ENCODE measurements at regions not wholly inside any gene's neighbourhood (a gene's known extent, or its start where the extent isn't known, plus 50 kb on each side); places are given as distances from the start of the nearest gene placed in this dataset.

GRCh38 chr10:29102233-29102632, 186.6 kb upstream of the LYZL1 start:
- Histone ChIP-seq H3K4me3 (ENCODE audit: extremely low read depth, insufficient read depth, low read length, poor library complexity, severe bottlenecking) (no peak overlapping the region), H3K36me3 (ENCODE audit: control insufficient read depth, insufficient read depth, low read length) (no peaks in the 10 kb centered on the region), H3K4me1 (ENCODE audit: control insufficient read depth, insufficient read depth, low read length, poor library complexity, severe bottlenecking) (peaks cover 33% of the 10 kb centered on the region), H3K9me3 (ENCODE audit: control insufficient read depth, low read length) (peaks cover 21% of the 10 kb centered on the region), H3K27ac (ENCODE audit: low read depth, low read length, severe bottlenecking) (peak overlapping the region; percentile 75)
- WGBS, 2 experiments (ENCODE audit: insufficient coverage in 2 of 2): 56 to 90% methylated on average over 2 of the region's 4 CpGs

- 100% methylated on average over 2 of the region's 3 CpGs; no CpG with 5 or more reads in 1 of the 2 experiments for WGBS, 2 experiments (ENCODE audit: insufficient coverage in 2 of 2)
- Histone ChIP-seq H3K36me3 (ENCODE audit: control insufficient read depth, insufficient read depth, low read length) (no peaks in the 10 kb centered on the region), H3K4me3 (ENCODE audit: extremely low read depth, insufficient read depth, low read length, poor library complexity, severe bottlenecking) (no peak overlapping the region), H3K27ac (ENCODE audit: low read depth, low read length, severe bottlenecking) (peak overlapping the region; percentile 75), H3K9me3 (ENCODE audit: control insufficient read depth, low read length) (peaks cover 21% of the 10 kb centered on the region), H3K4me1 (ENCODE audit: control insufficient read depth, insufficient read depth, low read length, poor library complexity, severe bottlenecking) (peaks cover 33% of the 10 kb centered on the region)
Measured at GRCh38 chr10:29102636-29103035, 186.2 kb upstream of the LYZL1 start.

GRCh38 chr10:29104661-29105399, 184.0 kb upstream of the LYZL1 start:
- peak overlapping the region; percentile 78 for H3K27ac ChIP-seq (ENCODE audit: low read depth, low read length, severe bottlenecking)

GRCh38 chr10:29105516-29106215, 183.2 kb upstream of the LYZL1 start:
- peaks cover 16% of the 10 kb centered on the region for H3K9me3 ChIP-seq (ENCODE audit: control insufficient read depth, low read length)
- H3K4me3 ChIP-seq (ENCODE audit: extremely low read depth, insufficient read depth, low read length, poor library complexity, severe bottlenecking): no peak overlapping the region
- peaks cover 54% of the 10 kb centered on the region for H3K4me1 ChIP-seq (ENCODE audit: control insufficient read depth, insufficient read depth, low read length, poor library complexity, severe bottlenecking)
- H3K36me3 ChIP-seq (ENCODE audit: control insufficient read depth, insufficient read depth, low read length): no peaks in the 10 kb centered on the region
- H3K27ac ChIP-seq (ENCODE audit: low read depth, low read length, severe bottlenecking): peak overlapping the region; percentile 78
- WGBS, 2 experiments (ENCODE audit: insufficient coverage in 2 of 2): 71 to 76% methylated on average over 3 of the region's 4 CpGs

More at GRCh38 chr10:29104661-29105399, 184.0 kb upstream of the LYZL1 start:
- Histone ChIP-seq H3K9me3 (ENCODE audit: control insufficient read depth, low read length) (peaks cover 16% of the 10 kb centered on the region), H3K4me1 (ENCODE audit: control insufficient read depth, insufficient read depth, low read length, poor library complexity, severe bottlenecking) (peaks cover 49% of the 10 kb centered on the region), H3K4me3 (ENCODE audit: extremely low read depth, insufficient read depth, low read length, poor library complexity, severe bottlenecking) (no peak overlapping the region), H3K36me3 (ENCODE audit: control insufficient read depth, insufficient read depth, low read length) (no peaks in the 10 kb centered on the region)
- WGBS, 2 experiments (ENCODE audit: insufficient coverage in 2 of 2): 69 to 100% methylated on average over 2 to 3 of the region's 7 CpGs

- Histone ChIP-seq H3K9me3 (ENCODE audit: control insufficient read depth, low read length) (peaks cover 16% of the 10 kb centered on the region), H3K27ac (ENCODE audit: low read depth, low read length, severe bottlenecking) (peak overlapping the region; percentile 31), H3K4me3 (ENCODE audit: extremely low read depth, insufficient read depth, low read length, poor library complexity, severe bottlenecking) (no peak overlapping the region), H3K4me1 (ENCODE audit: control insufficient read depth, insufficient read depth, low read length, poor library complexity, severe bottlenecking) (peaks cover 60% of the 10 kb centered on the region), H3K36me3 (ENCODE audit: control insufficient read depth, insufficient read depth, low read length) (no peaks in the 10 kb centered on the region)
- 95 to 100% methylated on average over 1 to 3 of the region's 4 CpGs for WGBS, 2 experiments (ENCODE audit: insufficient coverage in 2 of 2)
Measured at GRCh38 chr10:29106287-29106686, 182.6 kb upstream of the LYZL1 start.

- Histone ChIP-seq H3K27ac (ENCODE audit: low read depth, low read length, severe bottlenecking) (peak overlapping the region; percentile 86), H3K9me3 (ENCODE audit: control insufficient read depth, low read length) (peaks cover 11% of the 10 kb centered on the region), H3K4me1 (ENCODE audit: control insufficient read depth, insufficient read depth, low read length, poor library complexity, severe bottlenecking) (peaks cover 61% of the 10 kb centered on the region), H3K4me3 (ENCODE audit: extremely low read depth, insufficient read depth, low read length, poor library complexity, severe bottlenecking) (no peak overlapping the region), H3K36me3 (ENCODE audit: control insufficient read depth, insufficient read depth, low read length) (no peaks in the 10 kb centered on the region)
- WGBS, 2 experiments (ENCODE audit: insufficient coverage in 2 of 2): 80 to 100% methylated on average over 1 of the region's 2 CpGs
Measured at GRCh38 chr10:29107866-29108498, 180.9 kb upstream of the LYZL1 start.

GRCh38 chr10:29109707-29110571, 178.9 kb upstream of the LYZL1 start:
- Histone ChIP-seq H3K4me3 (ENCODE audit: extremely low read depth, insufficient read depth, low read length, poor library complexity, severe bottlenecking) (no peak overlapping the region), H3K27ac (ENCODE audit: low read depth, low read length, severe bottlenecking) (peak overlapping the region; percentile 86), H3K36me3 (ENCODE audit: control insufficient read depth, insufficient read depth, low read length) (no peaks in the 10 kb centered on the region), H3K4me1 (ENCODE audit: control insufficient read depth, insufficient read depth, low read length, poor library complexity, severe bottlenecking) (peaks cover 76% of the 10 kb centered on the region), H3K9me3 (ENCODE audit: control insufficient read depth, low read length) (no peaks in the 10 kb centered on the region)
- WGBS, 2 experiments (ENCODE audit: insufficient coverage in 2 of 2): 75 to 79% methylated on average over 3 to 5 of the region's 9 CpGs

GRCh38 chr10:29112827-29113615, 175.8 kb upstream of the LYZL1 start:
- peaks cover 62% of the 10 kb centered on the region for H3K4me1 ChIP-seq (ENCODE audit: control insufficient read depth, insufficient read depth, low read length, poor library complexity, severe bottlenecking)
- no peak overlapping the region for H3K4me3 ChIP-seq (ENCODE audit: extremely low read depth, insufficient read depth, low read length, poor library complexity, severe bottlenecking)
- 59 to 70% methylated on average over 10 to 11 of the region's 13 CpGs for WGBS, 2 experiments (ENCODE audit: insufficient coverage in 2 of 2)
- H3K36me3 ChIP-seq (ENCODE audit: control insufficient read depth, insufficient read depth, low read length): no peaks in the 10 kb centered on the region
- H3K27ac ChIP-seq (ENCODE audit: low read depth, low read length, severe bottlenecking): peak overlapping the region; percentile 92
- H3K9me3 ChIP-seq (ENCODE audit: control insufficient read depth, low read length): peaks cover 10% of the 10 kb centered on the region

- Histone ChIP-seq H3K9me3 (ENCODE audit: control insufficient read depth, low read length) (peaks cover 14% of the 10 kb centered on the region), H3K36me3 (ENCODE audit: control insufficient read depth, insufficient read depth, low read length) (no peaks in the 10 kb centered on the region), H3K27ac (ENCODE audit: low read depth, low read length, severe bottlenecking) (peak overlapping the region; percentile 92), H3K4me1 (ENCODE audit: control insufficient read depth, insufficient read depth, low read length, poor library complexity, severe bottlenecking) (peaks cover 57% of the 10 kb centered on the region), H3K4me3 (ENCODE audit: extremely low read depth, insufficient read depth, low read length, poor library complexity, severe bottlenecking) (no peak overlapping the region)
- 67 to 78% methylated on average over 7 to 8 of the region's 8 CpGs for WGBS, 2 experiments (ENCODE audit: insufficient coverage in 2 of 2)
Measured at GRCh38 chr10:29113616-29113945, 175.3 kb upstream of the LYZL1 start.
